Liver (tissue), 3 donors: ENCODE measurements at regions not wholly inside any gene's neighbourhood (a gene's known extent, or its start where the extent isn't known, plus 50 kb on each side); places are given as distances from the start of the nearest gene placed in this dataset.

Source experiments
- JUND ChIP-seq, 2 donors: IDR thresholded peaks; 2 replicates each; pipeline ENCODE4 v1.6.1; 2016; ENCODE audit warnings: antibody characterized with exemption in 2 of 2
- SP1 ChIP-seq: IDR thresholded peaks from 2 replicates; pipeline ENCODE4 v1.6.1; 2018; ENCODE audit warnings: antibody characterized with exemption, mild to moderate bottlenecking
- TF ChIP-seq, protein P1 (sequence below): fragments of 150-350 bp; IDR thresholded peaks from 2 replicates; pipeline ENCODE4 v1.5.1; 2017; ENCODE audit warnings: improper control_type of control experiment, low read depth, low read length; ENCODE audit not compliant: missing input control
- TF ChIP-seq, protein P2 (sequence below): IDR thresholded peaks from 2 replicates; pipeline ENCODE4 v1.6.1; 2016; ENCODE audit warnings: antibody characterized with exemption, mild to moderate bottlenecking
- donor health status: healthy.
- donor health status: healthy.

DNA sequence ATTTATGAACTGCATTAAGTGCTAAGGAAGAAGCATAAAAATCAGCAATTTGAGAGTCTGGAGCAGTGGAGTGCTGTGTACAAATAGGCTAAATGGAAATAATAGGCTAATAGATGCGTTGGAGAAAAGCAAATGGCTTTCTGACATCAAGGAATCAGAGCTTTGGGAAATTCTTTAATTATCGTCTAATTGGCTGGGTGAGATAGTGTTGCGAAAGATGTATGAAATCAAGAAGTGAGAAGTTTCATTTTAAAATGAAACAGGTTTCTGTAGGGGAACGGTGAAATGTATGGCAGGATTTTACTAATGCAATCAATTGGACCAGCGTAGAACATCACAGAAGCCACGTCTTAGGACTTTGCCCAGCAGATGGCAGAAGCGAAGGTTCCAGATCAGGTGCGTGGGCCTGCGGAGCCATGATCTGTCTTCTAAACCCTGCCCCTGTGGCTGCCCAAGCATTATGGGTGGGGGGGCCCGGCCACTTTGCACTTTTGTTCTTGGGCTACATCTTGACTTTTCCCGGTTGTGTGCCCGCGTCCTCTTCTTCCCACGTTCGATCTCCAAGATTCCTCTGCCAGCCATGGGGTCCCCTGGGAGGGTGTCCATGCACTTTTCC, 118.5 kb upstream of the SHISA3 start:
- TF ChIP-seq, protein P1, sequence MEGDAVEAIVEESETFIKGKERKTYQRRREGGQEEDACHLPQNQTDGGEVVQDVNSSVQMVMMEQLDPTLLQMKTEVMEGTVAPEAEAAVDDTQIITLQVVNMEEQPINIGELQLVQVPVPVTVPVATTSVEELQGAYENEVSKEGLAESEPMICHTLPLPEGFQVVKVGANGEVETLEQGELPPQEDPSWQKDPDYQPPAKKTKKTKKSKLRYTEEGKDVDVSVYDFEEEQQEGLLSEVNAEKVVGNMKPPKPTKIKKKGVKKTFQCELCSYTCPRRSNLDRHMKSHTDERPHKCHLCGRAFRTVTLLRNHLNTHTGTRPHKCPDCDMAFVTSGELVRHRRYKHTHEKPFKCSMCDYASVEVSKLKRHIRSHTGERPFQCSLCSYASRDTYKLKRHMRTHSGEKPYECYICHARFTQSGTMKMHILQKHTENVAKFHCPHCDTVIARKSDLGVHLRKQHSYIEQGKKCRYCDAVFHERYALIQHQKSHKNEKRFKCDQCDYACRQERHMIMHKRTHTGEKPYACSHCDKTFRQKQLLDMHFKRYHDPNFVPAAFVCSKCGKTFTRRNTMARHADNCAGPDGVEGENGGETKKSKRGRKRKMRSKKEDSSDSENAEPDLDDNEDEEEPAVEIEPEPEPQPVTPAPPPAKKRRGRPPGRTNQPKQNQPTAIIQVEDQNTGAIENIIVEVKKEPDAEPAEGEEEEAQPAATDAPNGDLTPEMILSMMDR = no peak
- TF ChIP-seq, protein P2, sequence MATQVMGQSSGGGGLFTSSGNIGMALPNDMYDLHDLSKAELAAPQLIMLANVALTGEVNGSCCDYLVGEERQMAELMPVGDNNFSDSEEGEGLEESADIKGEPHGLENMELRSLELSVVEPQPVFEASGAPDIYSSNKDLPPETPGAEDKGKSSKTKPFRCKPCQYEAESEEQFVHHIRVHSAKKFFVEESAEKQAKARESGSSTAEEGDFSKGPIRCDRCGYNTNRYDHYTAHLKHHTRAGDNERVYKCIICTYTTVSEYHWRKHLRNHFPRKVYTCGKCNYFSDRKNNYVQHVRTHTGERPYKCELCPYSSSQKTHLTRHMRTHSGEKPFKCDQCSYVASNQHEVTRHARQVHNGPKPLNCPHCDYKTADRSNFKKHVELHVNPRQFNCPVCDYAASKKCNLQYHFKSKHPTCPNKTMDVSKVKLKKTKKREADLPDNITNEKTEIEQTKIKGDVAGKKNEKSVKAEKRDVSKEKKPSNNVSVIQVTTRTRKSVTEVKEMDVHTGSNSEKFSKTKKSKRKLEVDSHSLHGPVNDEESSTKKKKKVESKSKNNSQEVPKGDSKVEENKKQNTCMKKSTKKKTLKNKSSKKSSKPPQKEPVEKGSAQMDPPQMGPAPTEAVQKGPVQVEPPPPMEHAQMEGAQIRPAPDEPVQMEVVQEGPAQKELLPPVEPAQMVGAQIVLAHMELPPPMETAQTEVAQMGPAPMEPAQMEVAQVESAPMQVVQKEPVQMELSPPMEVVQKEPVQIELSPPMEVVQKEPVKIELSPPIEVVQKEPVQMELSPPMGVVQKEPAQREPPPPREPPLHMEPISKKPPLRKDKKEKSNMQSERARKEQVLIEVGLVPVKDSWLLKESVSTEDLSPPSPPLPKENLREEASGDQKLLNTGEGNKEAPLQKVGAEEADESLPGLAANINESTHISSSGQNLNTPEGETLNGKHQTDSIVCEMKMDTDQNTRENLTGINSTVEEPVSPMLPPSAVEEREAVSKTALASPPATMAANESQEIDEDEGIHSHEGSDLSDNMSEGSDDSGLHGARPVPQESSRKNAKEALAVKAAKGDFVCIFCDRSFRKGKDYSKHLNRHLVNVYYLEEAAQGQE = no peak
- no peak for TF ChIP-seq JUND (IDR thresholded peaks at IDR 0.05)
- no peak for TF ChIP-seq SP1
